WERI-Rb-1 (cell line): ENCODE measurements at regions not wholly inside any gene's neighbourhood (a gene's known extent, or its start where the extent isn't known, plus 50 kb on each side); places are given as distances from the start of the nearest gene placed in this dataset.

ENCODE experiments used
- DNase-seq: peaks from one replicate; pipeline ENCODE4 v3.0.0-alpha.2; 2020
- H3K27ac ChIP-seq: fragments of 250-450 bp; sonication (Bioruptor Pico); 2 replicates; pipeline ENCODE4 v1.5.1; 2020; ENCODE audit warnings: mild to moderate bottlenecking, moderate library complexity
- H3K27me3 ChIP-seq: fragments of 250-450 bp; sonication (Bioruptor Pico); 2 replicates; pipeline ENCODE4 v1.5.1; 2021; ENCODE audit warnings: mild to moderate bottlenecking, low read depth, moderate library complexity; ENCODE audit not compliant: insufficient read depth, severe bottlenecking
- H3K36me3 ChIP-seq: fragments of 250-450 bp; sonication (Bioruptor Pico); 2 replicates; pipeline ENCODE4 v1.5.1; 2020; ENCODE audit warnings: mild to moderate bottlenecking, moderate library complexity
- H3K4me3 ChIP-seq: 2 replicates; pipeline ENCODE4 v1.5.1; 2011; ENCODE audit warnings: low read depth, mild to moderate bottlenecking, control low read depth, low read length
- H3K9me3 ChIP-seq: fragments of 250-450 bp; sonication (Bioruptor Pico); 2 replicates; pipeline ENCODE4 v1.5.1; 2021; ENCODE audit warnings: mild to moderate bottlenecking, moderate library complexity; ENCODE audit not compliant: severe bottlenecking
- CTCF ChIP-seq: IDR thresholded peaks from 2 replicates; pipeline ENCODE4 v1.5.1; 2011; ENCODE audit warnings: low read depth, mild to moderate bottlenecking, control low read depth, inconsistent platforms, low read length

GRCh38 chr13:86878781-86879180, 792.4 kb upstream of the SLITRK5 start:
- H3K9me3 ChIP-seq = no peaks in the 10 kb centered on the region
- H3K27ac ChIP-seq = no peak overlapping the region
- no peak for TF ChIP-seq CTCF
- H3K4me3 ChIP-seq = no peak overlapping the region
- no peaks in the 10 kb centered on the region for H3K27me3 ChIP-seq
- no peaks in the 10 kb centered on the region for H3K36me3 ChIP-seq
- no peak for DNase-seq

- H3K27me3 ChIP-seq = no peaks in the 10 kb centered on the region
- DNase-seq = no peak
- no peaks in the 10 kb centered on the region for H3K9me3 ChIP-seq
- H3K4me3 ChIP-seq = no peak overlapping the region
- no peaks in the 10 kb centered on the region for H3K36me3 ChIP-seq
- no peak for TF ChIP-seq CTCF
- no peak overlapping the region for H3K27ac ChIP-seq
Measured at GRCh38 chr13:86881390-86881789, 789.8 kb upstream of the SLITRK5 start.

GRCh38 chr13:86882107-86882506, 789.1 kb upstream of the SLITRK5 start:
- no peak overlapping the region for H3K27ac ChIP-seq
- no peaks in the 10 kb centered on the region for H3K27me3 ChIP-seq
- H3K36me3 ChIP-seq = no peaks in the 10 kb centered on the region
- DNase-seq = no peak
- no peaks in the 10 kb centered on the region for H3K9me3 ChIP-seq
- no peak for TF ChIP-seq CTCF
- H3K4me3 ChIP-seq = no peak overlapping the region

- H3K27me3 ChIP-seq = no peaks in the 10 kb centered on the region
- no peak for TF ChIP-seq CTCF
- no peaks in the 10 kb centered on the region for H3K36me3 ChIP-seq
- H3K4me3 ChIP-seq = no peak overlapping the region
- no peak overlapping the region for H3K27ac ChIP-seq
- H3K9me3 ChIP-seq = no peaks in the 10 kb centered on the region
- DNase-seq = no peak
Measured at GRCh38 chr13:86882835-86883234, 788.3 kb upstream of the SLITRK5 start.

GRCh38 chr13:86892330-86892729, 778.8 kb upstream of the SLITRK5 start:
- H3K4me3 ChIP-seq = no peak overlapping the region
- DNase-seq = no peak

More at GRCh38 chr13:86892330-86892729, 778.8 kb upstream of the SLITRK5 start:
- no peak for TF ChIP-seq CTCF
- no peak overlapping the region for H3K27ac ChIP-seq
- H3K36me3 ChIP-seq = no peaks in the 10 kb centered on the region
- no peaks in the 10 kb centered on the region for H3K27me3 ChIP-seq
- no peaks in the 10 kb centered on the region for H3K9me3 ChIP-seq
